Kidney epithelial cell (primary cell): ENCODE measurements at regions not wholly inside any gene's neighbourhood (a gene's known extent, or its start where the extent isn't known, plus 50 kb on each side); places are given as distances from the start of the nearest gene placed in this dataset.

Experiments
- DNase-seq: peaks from one replicate; pipeline ENCODE4 v3.0.0-alpha.2; 2010; ENCODE audit warnings: low read depth
- H3K27me3 ChIP-seq: 2 replicates; pipeline ENCODE4 v1.6.0; 2011; ENCODE audit warnings: low read length; ENCODE audit not compliant: control insufficient read depth, insufficient read depth
- H3K36me3 ChIP-seq: 2 replicates; pipeline ENCODE4 v1.5.1; 2011; ENCODE audit warnings: low read length; ENCODE audit not compliant: control insufficient read depth, insufficient read depth
- H3K4me3 ChIP-seq: 2 replicates; pipeline ENCODE4 v1.5.1; 2011; ENCODE audit warnings: low read depth, mild to moderate bottlenecking, control low read depth, low read length
- TF ChIP-seq, protein P1 (sequence below): IDR thresholded peaks from 2 replicates; pipeline ENCODE4 v1.5.1; 2011; ENCODE audit warnings: mild to moderate bottlenecking, moderate library complexity, low read length, control low read depth, inconsistent platforms; ENCODE audit not compliant: insufficient read depth, poor library complexity, severe bottlenecking

DNA sequence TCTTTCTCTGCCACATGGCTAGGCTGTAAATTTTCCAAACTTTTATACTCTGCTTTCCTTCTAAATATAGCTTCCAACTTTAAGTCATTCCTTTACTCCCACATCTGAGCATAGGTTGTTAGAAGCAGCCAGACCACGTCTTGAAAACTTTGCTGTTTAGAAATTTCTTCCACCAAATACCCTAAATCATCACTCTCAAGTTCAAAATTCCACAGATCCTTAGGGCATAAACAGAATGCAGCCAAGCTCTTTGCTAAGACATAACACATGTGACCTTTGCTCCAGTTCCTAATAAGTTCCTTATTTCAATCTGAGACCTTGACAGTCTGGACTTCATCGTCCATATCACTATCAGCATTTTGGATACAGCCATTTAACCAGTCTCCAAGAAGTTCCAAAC, 749.9 kb downstream of the METTL15 start:
- H3K36me3 ChIP-seq = no peaks in the 10 kb centered on the region
- TF ChIP-seq, protein P1, sequence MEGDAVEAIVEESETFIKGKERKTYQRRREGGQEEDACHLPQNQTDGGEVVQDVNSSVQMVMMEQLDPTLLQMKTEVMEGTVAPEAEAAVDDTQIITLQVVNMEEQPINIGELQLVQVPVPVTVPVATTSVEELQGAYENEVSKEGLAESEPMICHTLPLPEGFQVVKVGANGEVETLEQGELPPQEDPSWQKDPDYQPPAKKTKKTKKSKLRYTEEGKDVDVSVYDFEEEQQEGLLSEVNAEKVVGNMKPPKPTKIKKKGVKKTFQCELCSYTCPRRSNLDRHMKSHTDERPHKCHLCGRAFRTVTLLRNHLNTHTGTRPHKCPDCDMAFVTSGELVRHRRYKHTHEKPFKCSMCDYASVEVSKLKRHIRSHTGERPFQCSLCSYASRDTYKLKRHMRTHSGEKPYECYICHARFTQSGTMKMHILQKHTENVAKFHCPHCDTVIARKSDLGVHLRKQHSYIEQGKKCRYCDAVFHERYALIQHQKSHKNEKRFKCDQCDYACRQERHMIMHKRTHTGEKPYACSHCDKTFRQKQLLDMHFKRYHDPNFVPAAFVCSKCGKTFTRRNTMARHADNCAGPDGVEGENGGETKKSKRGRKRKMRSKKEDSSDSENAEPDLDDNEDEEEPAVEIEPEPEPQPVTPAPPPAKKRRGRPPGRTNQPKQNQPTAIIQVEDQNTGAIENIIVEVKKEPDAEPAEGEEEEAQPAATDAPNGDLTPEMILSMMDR = no peak

DNA sequence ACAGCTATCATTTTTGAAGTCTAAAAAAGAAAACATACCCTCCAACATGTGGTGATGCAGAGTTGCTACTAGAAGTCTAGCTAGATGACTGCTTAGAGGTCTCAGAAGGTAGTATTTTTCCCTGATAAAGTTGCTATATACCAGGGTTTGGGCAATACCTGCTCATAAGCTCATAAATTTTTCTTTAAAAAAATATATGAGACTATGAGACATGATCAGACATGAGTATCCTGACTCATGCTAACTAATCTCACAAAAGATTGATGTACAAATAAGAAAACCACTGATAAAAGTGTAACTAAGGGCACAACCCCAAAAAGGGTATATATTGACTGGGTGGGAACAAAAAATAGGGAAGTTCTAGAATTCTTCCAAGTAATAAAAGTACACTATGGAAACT, 740.9 kb downstream of the METTL15 start:
- no peak for DNase-seq
- TF ChIP-seq, protein P1 = no peak
- Histone ChIP-seq H3K4me3 (no peak overlapping the region), H3K27me3 (no peaks in the 10 kb centered on the region), H3K36me3 (no peaks in the 10 kb centered on the region)

More for the DNA sequence above, 749.9 kb downstream of the METTL15 start:
- no peak for DNase-seq
- H3K4me3 ChIP-seq = no peak overlapping the region
- H3K27me3 ChIP-seq = no peaks in the 10 kb centered on the region

DNA sequence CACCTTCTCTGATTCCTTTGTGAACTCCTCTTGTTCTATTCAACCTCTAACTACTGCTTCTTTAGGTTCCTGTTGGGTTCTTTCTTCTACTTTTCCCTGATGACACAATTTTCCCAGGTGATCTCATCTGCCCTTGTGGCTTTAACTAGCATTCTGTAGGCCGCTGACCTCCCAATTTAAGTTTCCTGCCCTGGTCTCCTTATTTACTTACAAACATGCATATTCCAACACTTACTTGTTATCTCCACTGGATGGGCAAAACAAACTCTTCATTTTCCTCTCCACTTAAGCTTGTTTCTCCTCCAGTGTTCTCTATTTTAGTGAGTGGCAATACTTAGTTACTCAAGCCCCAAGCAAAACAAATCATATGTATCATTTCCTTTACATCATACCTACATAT, 734.5 kb downstream of the METTL15 start:
- Histone ChIP-seq H3K27me3 (no peaks in the 10 kb centered on the region), H3K4me3 (no peak overlapping the region), H3K36me3 (no peaks in the 10 kb centered on the region)
- TF ChIP-seq, protein P1 = no peak
- DNase-seq = no peak

DNA sequence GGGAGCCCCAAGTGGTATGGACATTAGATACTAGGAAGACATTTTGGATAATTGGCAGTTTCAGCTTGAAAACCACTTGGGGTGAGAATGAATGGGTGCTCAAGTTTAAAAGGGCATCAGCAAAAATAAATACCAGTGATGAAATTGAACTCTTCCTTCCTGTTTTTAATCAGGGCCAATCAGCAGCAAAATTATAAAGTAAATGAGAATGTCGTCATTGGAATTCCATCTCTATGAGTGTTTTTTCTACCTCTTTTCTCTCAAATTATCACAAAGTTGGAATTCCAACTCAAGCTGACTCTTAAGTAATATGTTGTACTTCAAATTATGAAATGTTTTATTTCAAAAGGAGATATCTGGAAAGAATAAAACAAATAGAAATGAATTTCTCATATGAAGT, 730.6 kb downstream of the METTL15 start:
- H3K36me3 ChIP-seq = no peaks in the 10 kb centered on the region
- DNase-seq = no peak
- TF ChIP-seq, protein P1 = no peak
- no peak overlapping the region for H3K4me3 ChIP-seq
- H3K27me3 ChIP-seq = no peaks in the 10 kb centered on the region

DNA sequence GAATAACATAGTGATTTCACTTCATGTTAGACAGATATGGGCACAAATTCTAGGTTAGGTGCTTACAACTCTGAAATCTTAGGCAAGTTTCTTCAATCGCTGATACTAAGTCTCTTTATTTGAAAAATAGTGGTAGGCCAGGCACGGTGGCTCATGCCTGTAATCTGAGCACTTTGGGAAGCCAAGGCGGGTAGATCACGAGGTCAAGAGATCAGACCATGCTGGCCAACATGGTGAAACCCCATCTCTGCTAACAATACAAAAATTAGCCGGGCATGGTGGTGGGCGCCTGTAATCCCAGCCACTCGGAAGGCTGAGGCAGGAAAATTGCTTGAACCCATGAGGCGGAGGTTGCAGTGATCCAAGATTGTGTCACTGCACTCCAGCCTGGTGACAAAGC, 729.4 kb downstream of the METTL15 start:
- Histone ChIP-seq H3K36me3 (no peaks in the 10 kb centered on the region), H3K4me3 (no peak overlapping the region), H3K27me3 (no peaks in the 10 kb centered on the region)
- DNase-seq = no peak
- TF ChIP-seq, protein P1 = no peak

DNA sequence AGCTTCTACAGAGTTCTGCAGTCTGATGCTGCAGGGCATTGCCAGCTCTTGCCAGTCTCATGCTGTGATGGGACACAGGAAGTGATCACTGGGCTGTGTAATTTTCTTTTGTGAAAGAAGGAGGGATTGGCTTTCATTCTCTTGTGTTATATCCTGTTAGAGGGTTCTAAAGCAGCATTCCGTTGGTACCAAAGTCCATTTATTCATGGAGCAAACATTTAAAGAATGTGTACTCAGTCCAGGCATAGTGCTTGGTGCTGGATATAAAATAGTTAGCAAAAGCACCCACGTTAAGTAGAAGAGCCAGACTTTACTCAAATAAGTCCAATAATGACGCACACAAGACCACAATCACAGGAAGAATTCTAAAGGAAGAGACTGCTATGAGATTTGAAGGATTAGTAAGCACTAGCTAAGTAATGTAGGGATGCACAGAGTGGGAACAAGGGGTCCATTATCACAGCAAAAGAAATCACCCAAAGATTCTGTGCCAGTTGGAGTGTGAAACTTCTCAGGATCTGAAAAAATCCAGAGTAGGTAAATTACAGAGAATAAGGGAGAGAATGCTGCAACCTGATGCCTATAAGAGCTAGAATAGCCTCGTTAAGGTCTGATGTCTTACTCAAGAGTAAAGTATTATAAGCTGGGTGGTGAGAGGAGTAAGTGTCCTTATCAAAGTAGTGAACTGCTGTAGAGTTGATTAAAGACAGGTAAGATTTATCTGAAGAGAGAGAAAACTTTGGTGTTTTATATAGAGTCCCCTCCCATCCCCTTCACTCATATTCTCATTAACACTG, 728.3 kb downstream of the METTL15 start:
- H3K4me3 ChIP-seq = no peak overlapping the region
- DNase-seq = peak; percentile 85
- TF ChIP-seq, protein P1 = no peak

More for the DNA sequence above, 728.3 kb downstream of the METTL15 start:
- H3K36me3 ChIP-seq = no peaks in the 10 kb centered on the region
- no peaks in the 10 kb centered on the region for H3K27me3 ChIP-seq
